CD4-positive, CD25-positive, alpha-beta regulatory T cell (primary cell): ENCODE measurements at regions not wholly inside any gene's neighbourhood (a gene's known extent, or its start where the extent isn't known, plus 50 kb on each side); places are given as distances from the start of the nearest gene placed in this dataset.
"Not testable (repeated sequence)": the region's sequence is repeated elsewhere in the genome, so short reads cannot be mapped to it uniquely, and the experiment has no call there.

Source experiments
- ATAC-seq, 2 donors: fragments of 150-1000 bp; cut with Tn5 transposase; one replicate each; pipeline ENCODE4 v1.10.0; 2021; ENCODE audit warnings: low read depth in 2 of 2, moderate number of reproducible peaks in 2 of 2, moderate library complexity in 1 of 2
- DNase-seq, 3 donors: peaks; one replicate each; pipeline versions ENCODE4 v3.0.0 to v3.0.0-alpha.2; 2012 to 2022; ENCODE audit warnings: mixed read lengths in 1 of 3
- H3K27ac ChIP-seq: one replicate; pipeline ENCODE4 v1.7.0; 2013; ENCODE audit warnings: mild to moderate bottlenecking, low read length; ENCODE audit not compliant: insufficient read depth, poor library complexity, severe bottlenecking
- H3K27me3 ChIP-seq: one replicate; pipeline ENCODE4 v1.7.0; 2013; ENCODE audit warnings: low read length; ENCODE audit not compliant: control insufficient read depth, insufficient read depth
- H3K36me3 ChIP-seq: one replicate; pipeline ENCODE4 v1.7.0; 2013; ENCODE audit warnings: mild to moderate bottlenecking, low read length, moderate library complexity; ENCODE audit not compliant: control insufficient read depth, insufficient read depth
- H3K4me1 ChIP-seq: 2 replicates; pipeline ENCODE4 v1.7.0; 2013; ENCODE audit warnings: mild to moderate bottlenecking, low read length; ENCODE audit not compliant: insufficient read depth, control insufficient read depth, poor library complexity, severe bottlenecking
- H3K4me3 ChIP-seq: one replicate; pipeline ENCODE4 v1.7.0; 2013; ENCODE audit warnings: low read depth, mild to moderate bottlenecking, low read length, moderate library complexity
- H3K9me3 ChIP-seq, 2 experiments: 1 replicate in 1 of 2; 2 replicates in 1 of 2; pipeline ENCODE4 v1.7.0; 2013; ENCODE audit warnings: low read length in 2 of 2, mild to moderate bottlenecking in 1 of 2, moderate library complexity in 1 of 2; ENCODE audit not compliant: control insufficient read depth in 2 of 2
- H3K27ac Mint-ChIP-seq, 3 donors: one replicate each; pipeline ENCODE4 v1.8.0; 2020 to 2022; ENCODE audit warnings: mild to moderate bottlenecking in 3 of 3, mixed read lengths in 3 of 3, moderate library complexity in 2 of 3
- H3K27me3 Mint-ChIP-seq: one replicate; pipeline ENCODE4 v1.8.0; 2022; ENCODE audit warnings: mild to moderate bottlenecking, mixed read lengths
- H3K36me3 Mint-ChIP-seq: one replicate; pipeline ENCODE4 v1.8.0; 2020; ENCODE audit warnings: mixed read lengths
- H3K4me1 Mint-ChIP-seq, 4 donors: one replicate each; pipeline ENCODE4 v1.8.0; 2020 to 2022; ENCODE audit warnings: mixed read lengths in 4 of 4, mild to moderate bottlenecking in 1 of 4
- H3K4me3 Mint-ChIP-seq, 4 donors: one replicate each; pipeline ENCODE4 v1.8.0; 2020 to 2022; ENCODE audit warnings: mild to moderate bottlenecking in 4 of 4, mixed read lengths in 4 of 4, moderate library complexity in 3 of 4
- H3K9me3 Mint-ChIP-seq, 7 donors: one replicate each; pipeline ENCODE4 v1.8.0; 2020 to 2022; ENCODE audit warnings: mixed read lengths in 7 of 7, mild to moderate bottlenecking in 3 of 7, moderate library complexity in 2 of 7

- Histone ChIP-seq H3K36me3 (no peaks in the 10 kb centered on the region), H3K4me1 (no peaks in the 10 kb centered on the region), H3K4me3 (no peak overlapping the region), H3K27me3 (no peaks in the 10 kb centered on the region), H3K27ac (no peak overlapping the region), H3K9me3 (no peaks in the 10 kb centered on the region)
- H3K36me3 Mint-ChIP-seq = no peaks in the 10 kb centered on the region
- H3K27me3 Mint-ChIP-seq = no peaks in the 10 kb centered on the region
- no peak for ATAC-seq
- no peak overlapping the region for H3K27ac Mint-ChIP-seq
- no peak for DNase-seq
- H3K9me3 Mint-ChIP-seq = peaks cover 8 to 32% (median 14%) of the 10 kb centered on the region in 7 donors
- no peak overlapping the region for H3K4me3 Mint-ChIP-seq
- no peaks in the 10 kb centered on the region for H3K4me1 Mint-ChIP-seq
Observed at GRCh38 chr14:42513837-42514236, 907.2 kb downstream of the LRFN5 start.

GRCh38 chr14:42510071-42510470 lies 903.4 kb downstream of the LRFN5 start:
- H3K27me3 Mint-ChIP-seq = no peaks in the 10 kb centered on the region
- no peaks in the 10 kb centered on the region for H3K36me3 Mint-ChIP-seq
- H3K27me3 ChIP-seq = no peaks in the 10 kb centered on the region
- peaks cover 7 to 46% (median 13%) of the 10 kb centered on the region in 7 donors for H3K9me3 Mint-ChIP-seq
- no peak overlapping the region for H3K27ac ChIP-seq
- H3K4me1 Mint-ChIP-seq = no peaks in the 10 kb centered on the region
- no peaks in the 10 kb centered on the region for H3K36me3 ChIP-seq
- ATAC-seq = no peak
- H3K27ac Mint-ChIP-seq = no peak overlapping the region
- no peaks in the 10 kb centered on the region for H3K9me3 ChIP-seq
- no peak for DNase-seq
- H3K4me1 ChIP-seq = no peaks in the 10 kb centered on the region
- no peak overlapping the region for H3K4me3 ChIP-seq
- H3K4me3 Mint-ChIP-seq = no peak overlapping the region

DNA sequence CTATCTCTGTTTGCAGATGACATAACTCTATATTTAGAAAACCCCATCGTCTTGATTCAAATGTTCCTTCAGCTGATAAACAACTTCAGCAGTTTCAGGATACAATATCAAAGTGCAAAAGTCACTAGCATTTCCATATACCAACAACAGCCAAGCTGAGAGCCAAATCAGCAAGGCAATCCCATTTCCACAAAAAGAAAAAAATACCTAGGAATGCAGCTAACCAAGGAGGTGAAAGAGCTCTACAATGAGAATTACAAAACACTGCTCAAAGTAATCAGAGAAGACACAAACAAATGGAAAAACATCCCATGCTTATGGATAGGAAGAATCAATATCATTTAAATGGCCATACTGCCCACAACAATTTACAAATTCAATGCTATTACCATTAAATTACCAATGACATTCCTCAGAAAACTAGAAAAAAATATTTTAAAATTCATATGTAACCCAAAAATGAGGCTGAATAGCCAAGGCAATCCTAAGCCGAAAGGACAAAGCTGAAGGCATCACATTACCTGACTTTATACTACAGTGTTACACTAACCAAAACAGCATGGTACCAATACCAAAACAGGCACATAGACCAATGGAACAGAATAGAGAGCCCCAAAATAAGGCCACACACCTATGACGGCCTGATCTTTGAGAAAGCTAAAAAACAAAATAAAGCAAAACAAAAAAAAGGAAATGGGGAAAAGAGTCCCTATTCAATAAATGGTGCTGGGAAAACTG lies 901.7 kb downstream of the LRFN5 start:
- Histone ChIP-seq H3K9me3 (no peaks in the 10 kb centered on the region), H3K4me3 (no peak overlapping the region), H3K36me3 (no peaks in the 10 kb centered on the region), H3K27me3 (no peaks in the 10 kb centered on the region), H3K4me1 (no peaks in the 10 kb centered on the region), H3K27ac (no peak overlapping the region)
- Mint-ChIP-seq H3K4me3 (no peak overlapping the region), H3K27me3 (no peaks in the 10 kb centered on the region), H3K4me1 (no peaks in the 10 kb centered on the region), H3K9me3 (peaks cover 8 to 46% (median 9%) of the 10 kb centered on the region in 7 donors), H3K36me3 (no peaks in the 10 kb centered on the region), H3K27ac (no peak overlapping the region)
- ATAC-seq = no peak
- DNase-seq = no peak

DNA sequence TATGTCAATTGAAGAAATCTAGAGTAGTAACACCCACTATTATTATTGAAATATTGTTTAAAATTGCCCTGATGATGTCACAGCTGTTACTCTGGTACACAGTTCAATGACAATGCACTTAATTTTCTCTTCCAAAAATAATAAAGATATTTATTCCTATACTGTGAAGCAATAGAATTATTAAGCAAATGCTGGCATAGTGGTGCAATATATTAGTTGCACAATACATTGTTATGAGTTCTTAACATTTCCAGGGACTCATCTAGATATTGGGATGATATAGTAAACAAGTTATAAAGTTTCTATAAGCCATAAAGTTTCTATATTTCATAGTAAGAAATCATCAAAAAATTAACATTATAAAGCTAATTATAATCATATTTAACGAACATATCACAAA lies 897.8 kb downstream of the LRFN5 start:
- Histone ChIP-seq H3K9me3 (no peaks in the 10 kb centered on the region), H3K27ac (no peak overlapping the region), H3K36me3 (no peaks in the 10 kb centered on the region), H3K4me3 (no peak overlapping the region), H3K27me3 (no peaks in the 10 kb centered on the region), H3K4me1 (no peaks in the 10 kb centered on the region)
- no peaks in the 10 kb centered on the region for H3K4me1 Mint-ChIP-seq
- no peak for ATAC-seq
- DNase-seq = no peak
- H3K27me3 Mint-ChIP-seq = no peaks in the 10 kb centered on the region
- no peaks in the 10 kb centered on the region for H3K36me3 Mint-ChIP-seq
- H3K9me3 Mint-ChIP-seq = peaks cover 1 to 23% (median 4%) of the 10 kb centered on the region in 7 donors
- H3K27ac Mint-ChIP-seq = no peak overlapping the region
- no peak overlapping the region for H3K4me3 Mint-ChIP-seq

- H3K9me3 ChIP-seq = peaks cover 0 to 2% of the 10 kb centered on the region in 2 experiments
- H3K4me3 ChIP-seq = no peak overlapping the region
- H3K27me3 ChIP-seq = no peaks in the 10 kb centered on the region
- H3K4me1 ChIP-seq = no peaks in the 10 kb centered on the region
- ATAC-seq (no peak), DNase-seq (no peak)
- Mint-ChIP-seq H3K27ac (no peak overlapping the region), H3K4me1 (no peaks in the 10 kb centered on the region), H3K27me3 (no peaks in the 10 kb centered on the region), H3K4me3 (no peak overlapping the region), H3K9me3 (peaks cover 0 to 8% (median 3%) of the 10 kb centered on the region in 7 donors), H3K36me3 (no peaks in the 10 kb centered on the region)
- H3K36me3 ChIP-seq = no peaks in the 10 kb centered on the region
- H3K27ac ChIP-seq = no peak overlapping the region
Observed at GRCh38 chr14:42499137-42499536, 892.5 kb downstream of the LRFN5 start.

- no peak overlapping the region for H3K27ac ChIP-seq
- no peak for ATAC-seq
- Mint-ChIP-seq H3K27ac (peak overlapping the region in 1 of 3 donors; percentile 26), H3K27me3 (no peaks in the 10 kb centered on the region), H3K4me1 (no peaks in the 10 kb centered on the region), H3K9me3 (peaks cover 0 to 4% (median 2%) of the 10 kb centered on the region in 7 donors), H3K4me3 (no peak overlapping the region), H3K36me3 (no peaks in the 10 kb centered on the region)
- no peak for DNase-seq
- H3K4me3 ChIP-seq = no peak overlapping the region
- H3K27me3 ChIP-seq = no peaks in the 10 kb centered on the region
- H3K9me3 ChIP-seq = no peaks in the 10 kb centered on the region
- no peaks in the 10 kb centered on the region for H3K4me1 ChIP-seq
- no peaks in the 10 kb centered on the region for H3K36me3 ChIP-seq
Observed at GRCh38 chr14:42490536-42490935, 883.9 kb downstream of the LRFN5 start.

- H3K4me1 ChIP-seq = no peaks in the 10 kb centered on the region
- H3K27me3 ChIP-seq = no peaks in the 10 kb centered on the region
- no peaks in the 10 kb centered on the region for H3K27me3 Mint-ChIP-seq
- ATAC-seq (no peak), DNase-seq (no peak)
- H3K36me3 ChIP-seq = no peaks in the 10 kb centered on the region
- H3K27ac Mint-ChIP-seq = no peak overlapping the region
- H3K4me1 Mint-ChIP-seq = no peaks in the 10 kb centered on the region
- H3K9me3 Mint-ChIP-seq = peaks cover 0 to 4% (median 1%) of the 10 kb centered on the region in 7 donors
- H3K4me3 Mint-ChIP-seq = no peak overlapping the region
- H3K4me3 ChIP-seq = no peak overlapping the region
- H3K9me3 ChIP-seq = no peaks in the 10 kb centered on the region
- H3K36me3 Mint-ChIP-seq = no peaks in the 10 kb centered on the region
- H3K27ac ChIP-seq = no peak overlapping the region
Observed at GRCh38 chr14:42488965-42489364, 882.3 kb downstream of the LRFN5 start.

DNA sequence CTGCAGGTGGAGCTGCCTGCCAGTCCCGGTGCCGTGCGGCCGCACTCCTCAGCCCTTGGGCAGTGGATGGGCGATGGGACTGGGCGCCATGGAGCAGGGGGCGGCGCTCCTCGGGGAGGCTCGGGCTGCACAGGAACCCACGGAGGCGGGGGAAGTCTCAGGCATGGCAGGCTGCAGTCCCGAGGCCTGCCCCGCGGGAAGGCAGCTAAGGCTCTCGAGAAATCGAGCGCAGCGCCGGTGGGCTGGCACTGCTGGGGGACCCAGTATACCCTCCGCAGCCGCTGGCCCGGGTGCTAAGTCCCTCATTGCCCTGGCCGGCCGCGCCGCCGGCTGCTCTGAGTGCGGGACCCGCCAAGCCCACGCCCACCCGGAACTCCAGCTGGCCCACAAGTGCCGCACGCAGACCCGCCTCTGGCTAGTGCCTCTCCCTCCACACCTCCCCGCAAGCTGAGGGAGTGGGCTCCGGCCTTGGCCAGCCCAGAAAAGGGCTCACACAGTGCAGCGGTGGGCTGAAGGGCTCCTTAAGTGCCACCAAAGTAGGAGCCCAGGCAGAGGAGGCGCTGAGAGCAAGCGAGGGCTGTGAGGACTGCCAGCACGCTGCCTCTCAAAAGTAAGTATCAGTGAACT lies 875.8 kb downstream of the LRFN5 start:
- H3K27ac ChIP-seq, ATAC-seq, H3K4me1 ChIP-seq, H3K27me3 Mint-ChIP-seq, H3K9me3 Mint-ChIP-seq, H3K36me3 ChIP-seq, H3K9me3 ChIP-seq, H3K4me3 ChIP-seq, H3K4me1 Mint-ChIP-seq, DNase-seq, H3K27ac Mint-ChIP-seq, H3K36me3 Mint-ChIP-seq, H3K4me3 Mint-ChIP-seq, H3K27me3 ChIP-seq: not testable (repeated sequence)
